Left cardiac atrium (tissue), 4 donors: ENCODE measurements at regions not wholly inside any gene's neighbourhood (a gene's known extent, or its start where the extent isn't known, plus 50 kb on each side); places are given as distances from the start of the nearest gene placed in this dataset.

Experiments
- ATAC-seq, 2 donors: fragments of 200-7000 bp; cut with Tn5 transposase; one replicate each; pipeline ENCODE4 v1.9.1; 2020; ENCODE audit warnings: mild to moderate bottlenecking in 2 of 2, moderate library complexity in 2 of 2
- DNase-seq: peaks from one replicate; pipeline ENCODE4 v3.0.0-alpha.2; 2020
- intact Hi-C, 2 donors: fragments of 100-400 bp; cut with DNase I; formaldehyde crosslinking; loops; one replicate each; pipeline versions ENCODE4 v1.14.1 to v1.15.1; 2022 to 2023
- donor health status: DM: no; HTN: yes; CAD: no.
- donor health status: DM: no; HTN: yes; CAD: no; lungs with severe emphysema.
- donor health status: DM: yes; HTN: yes; CAD: no.
- donor health status: Dilated cardiomyopathy.

GRCh38 chr2:106572541-106573450 lies 85.6 kb downstream of the CD8B2 start:
- DNase-seq (no peak), ATAC-seq (no peak)
- intact Hi-C loops, result no loop called here

- ATAC-seq (no peak), DNase-seq (no peak)
- intact Hi-C loops, result no loop called here
Observed at GRCh38 chr2:106573773-106574172, 86.6 kb downstream of the CD8B2 start.

- intact Hi-C loops, result no loop called here
- ATAC-seq (peak; percentile 82 to 96), DNase-seq (peak; percentile 69)
Observed at GRCh38 chr2:106575955-106576354, 88.8 kb downstream of the CD8B2 start.

GRCh38 chr2:106577255-106577651 lies 90.1 kb downstream of the CD8B2 start:
- intact Hi-C loops, result no loop called here
- DNase-seq (no peak), ATAC-seq (no peak)

GRCh38 chr2:106579750-106580197 lies 92.6 kb downstream of the CD8B2 start:
- ATAC-seq (no peak), DNase-seq (no peak)
- intact Hi-C loops, result loop anchor here (5.0 to 10.0 kb wide), 2 partner anchors 472 to 475 kb away; no protein-coding TSS in a partner anchor

- intact Hi-C loops, result loop anchor here (5.0 to 10.0 kb wide), 2 partner anchors 473 to 475 kb away; no protein-coding TSS in a partner anchor
- DNase-seq, result no peak
- no peak for ATAC-seq
Observed at GRCh38 chr2:106580241-106580640, 93.1 kb downstream of the CD8B2 start.

- ATAC-seq, result no peak
- no peak for DNase-seq
- intact Hi-C loops, result loop anchor here (5.0 to 10.0 kb wide), 2 partner anchors 474 to 477 kb away; no protein-coding TSS in a partner anchor
Observed at GRCh38 chr2:106581328-106581727, 94.2 kb downstream of the CD8B2 start.

- intact Hi-C loops, result loop anchor here (5.0 to 10.0 kb wide), 2 partner anchors 474 to 477 kb away; no protein-coding TSS in a partner anchor
- ATAC-seq, result no peak
- DNase-seq, result no peak
Observed at GRCh38 chr2:106581755-106582147, 94.6 kb downstream of the CD8B2 start.

- peak; percentile 74 for DNase-seq
- intact Hi-C loops, result loop anchor here (5.0 to 10.0 kb wide), 2 partner anchors 475 to 478 kb away; no protein-coding TSS in a partner anchor
- ATAC-seq, result peak; percentile 90 to 97
Observed at GRCh38 chr2:106582148-106583143, 95.3 kb downstream of the CD8B2 start.

- ATAC-seq, result no peak
- no peak for DNase-seq
- intact Hi-C loops, result loop anchor here (5.0 to 10.0 kb wide), 2 partner anchors 477 to 480 kb away; no protein-coding TSS in a partner anchor
Observed at GRCh38 chr2:106584304-106584954, 97.3 kb downstream of the CD8B2 start.

- DNase-seq (no peak), ATAC-seq (no peak)
- intact Hi-C loops, result no loop called here
Observed at GRCh38 chr2:106596844-106597243, 109.7 kb downstream of the CD8B2 start.

GRCh38 chr2:106599540-106599939 lies 112.4 kb downstream of the CD8B2 start:
- intact Hi-C loops, result no loop called here

GRCh38 chr2:106602042-106602441 lies 114.9 kb downstream of the CD8B2 start:
- no peak for ATAC-seq
- DNase-seq, result no peak
- intact Hi-C loops, result no loop called here

More at GRCh38 chr2:106599540-106599939, 112.4 kb downstream of the CD8B2 start:
- no peak for DNase-seq
- no peak for ATAC-seq

- ATAC-seq, result no peak
- intact Hi-C loops, result no loop called here
- DNase-seq, result no peak
Observed at GRCh38 chr2:106606652-106607051, 119.5 kb downstream of the CD8B2 start.

- no peak for ATAC-seq
- intact Hi-C loops, result no loop called here
- no peak for DNase-seq
Observed at GRCh38 chr2:106607371-106607770, 120.2 kb downstream of the CD8B2 start.

- intact Hi-C loops, result no loop called here
- ATAC-seq, result no peak
- no peak for DNase-seq
Observed at GRCh38 chr2:106609780-106610179, 122.6 kb downstream of the CD8B2 start.

- intact Hi-C loops, result no loop called here
- ATAC-seq (peak; percentile 67 to 81), DNase-seq (no peak)
Observed at GRCh38 chr2:106614511-106615291, 127.5 kb downstream of the CD8B2 start.

GRCh38 chr2:106618614-106619013 lies 131.4 kb downstream of the CD8B2 start:
- DNase-seq (no peak), ATAC-seq (no peak)
- intact Hi-C loops, result no loop called here
